ENCODE measurements at regions not wholly inside any gene's neighbourhood (a gene's known extent, or its start where the extent isn't known, plus 50 kb on each side); places are given as distances from the start of the nearest gene placed in this dataset.
"Not testable (repeated sequence)": the region's sequence is repeated elsewhere in the genome, so short reads cannot be mapped to it uniquely, and the experiment has no call there.

DNA sequence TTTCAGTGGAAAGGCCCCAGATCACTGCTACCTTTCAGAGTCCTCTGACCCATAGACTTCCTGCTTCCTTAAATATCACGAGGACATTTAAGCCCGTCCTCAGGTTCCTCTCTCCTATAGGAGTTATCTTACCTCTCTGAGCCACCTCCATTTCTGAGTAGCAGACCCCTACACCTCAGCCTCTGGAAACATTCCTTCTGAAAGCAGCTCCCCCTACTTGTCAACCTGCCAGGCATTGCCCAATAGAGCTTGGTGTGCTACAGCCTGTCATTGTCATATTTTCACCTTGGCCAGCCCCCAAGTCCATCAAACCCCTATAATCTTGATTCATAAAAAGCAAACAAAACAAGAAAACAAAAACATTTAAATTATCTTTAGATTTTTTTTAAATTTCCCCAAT, 717.9 kb upstream of the SLC8A1 start:
- DNase-seq (ENCODE audit: low read depth), result no peak

DNA sequence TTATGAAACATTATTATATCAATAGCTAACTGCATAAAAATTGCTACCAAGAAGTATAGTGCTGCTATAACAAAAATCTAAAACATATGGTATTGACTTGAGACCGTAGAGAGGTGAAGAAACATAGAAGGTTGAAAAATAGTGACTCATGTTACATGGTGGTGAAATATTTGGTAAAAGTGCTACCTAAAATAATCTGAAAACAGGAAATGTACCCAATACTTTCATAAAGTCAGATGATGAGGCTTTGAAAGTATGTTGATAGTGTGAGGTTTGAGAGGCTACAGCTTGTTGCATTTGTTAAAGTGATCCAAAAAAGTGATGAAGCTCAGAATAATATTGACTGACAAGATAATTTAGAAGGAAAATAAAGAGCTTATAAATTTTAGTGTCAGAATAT, 718.7 kb upstream of the SLC8A1 start:
- no peak for DNase-seq (ENCODE audit: low read depth)

GRCh38 chr2:41180387-41180786, 728.5 kb upstream of the SLC8A1 start:
- DNase-seq (ENCODE audit: low read depth), result no peak

GRCh38 chr2:41182961-41183360, 731.1 kb upstream of the SLC8A1 start:
- DNase-seq (ENCODE audit: low read depth), result no peak

DNA sequence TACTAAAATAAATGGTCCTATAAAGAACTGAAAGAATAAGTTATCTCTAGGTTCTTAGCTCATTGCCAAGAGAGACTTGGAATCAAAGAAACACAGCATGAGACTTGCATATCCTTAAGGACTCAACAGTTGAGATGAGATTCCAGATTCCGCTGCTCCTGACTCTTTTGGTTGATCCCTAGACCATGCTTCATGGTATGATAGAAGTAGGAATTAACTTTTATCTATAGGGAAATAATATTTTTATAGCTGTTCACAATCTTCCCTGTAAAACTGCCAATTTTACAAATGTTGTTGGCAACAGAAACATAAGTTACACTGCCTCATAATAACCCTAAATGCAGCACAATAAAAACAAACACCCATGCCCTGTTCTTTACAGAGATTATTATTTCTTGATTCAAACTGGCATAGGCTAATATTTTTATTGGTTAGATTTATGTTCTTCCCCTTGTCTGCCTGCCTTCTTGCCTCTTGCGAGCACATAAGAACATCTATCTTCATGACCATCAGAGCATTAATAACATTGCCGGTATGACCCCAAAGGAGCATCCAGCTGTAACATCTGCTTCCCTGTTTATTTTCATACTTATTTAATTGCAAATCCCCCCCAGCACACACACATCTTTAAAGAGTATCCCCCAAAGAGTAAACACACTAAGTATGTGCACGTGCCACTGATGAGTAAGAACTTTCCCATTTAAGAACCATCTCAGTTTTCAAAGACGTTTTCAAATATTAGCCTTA, 735.7 kb upstream of the SLC8A1 start:
- DNase-seq (ENCODE audit: low read depth), result no peak

DNA sequence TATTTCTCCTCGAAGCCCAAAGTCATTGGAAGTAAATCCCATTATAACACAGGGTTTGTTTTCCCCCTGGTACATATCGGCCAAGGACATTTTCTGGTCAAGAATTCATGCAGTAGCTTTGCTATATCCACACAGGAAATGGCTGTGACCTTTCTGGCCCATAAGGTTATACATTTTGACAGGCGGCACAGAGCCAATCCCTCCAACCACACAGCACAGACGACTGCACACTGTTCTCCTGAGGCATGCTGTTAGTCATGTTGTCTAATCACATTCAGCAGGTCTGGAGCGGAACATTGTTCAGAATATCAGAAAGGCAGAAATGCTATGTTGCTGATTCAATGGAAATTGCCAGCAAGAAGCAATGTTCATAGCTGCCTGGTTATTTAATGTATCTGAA, 742.3 kb upstream of the SLC8A1 start:
- no peak for DNase-seq (ENCODE audit: low read depth)

GRCh38 chr2:41197781-41198180, 745.9 kb upstream of the SLC8A1 start:
- no peak for DNase-seq (ENCODE audit: low read depth)

DNA sequence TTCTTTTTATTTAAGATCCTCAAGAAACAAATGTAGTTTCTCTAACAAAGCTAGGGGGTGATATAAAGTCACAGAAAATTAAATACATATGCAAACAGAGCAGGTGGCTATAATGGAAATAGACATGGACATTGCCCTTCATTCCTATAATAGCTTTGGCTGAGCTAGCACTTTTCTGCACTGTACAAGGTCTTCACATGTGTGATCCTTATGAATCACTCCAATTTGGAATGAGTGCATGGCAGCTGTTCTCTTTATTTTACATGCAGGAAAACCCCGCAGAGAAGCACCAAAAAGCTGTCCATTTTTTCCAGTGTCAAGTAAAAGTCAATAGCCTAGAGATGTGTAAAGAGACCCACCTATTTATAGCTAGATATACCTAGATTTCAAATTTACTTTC, 747.4 kb upstream of the SLC8A1 start:
- no peak for DNase-seq (ENCODE audit: low read depth)

- DNase-seq (ENCODE audit: low read depth), result no peak
These were observed 752.4 kb upstream of the SLC8A1 start for GRCh38 chr2:41204315-41204714.

GRCh38 chr2:41206004-41206403, 754.1 kb upstream of the SLC8A1 start:
- DNase-seq (ENCODE audit: low read depth), result no peak

- no peak for DNase-seq (ENCODE audit: low read depth)
These were observed 755.7 kb upstream of the SLC8A1 start for GRCh38 chr2:41207578-41207977.

DNA sequence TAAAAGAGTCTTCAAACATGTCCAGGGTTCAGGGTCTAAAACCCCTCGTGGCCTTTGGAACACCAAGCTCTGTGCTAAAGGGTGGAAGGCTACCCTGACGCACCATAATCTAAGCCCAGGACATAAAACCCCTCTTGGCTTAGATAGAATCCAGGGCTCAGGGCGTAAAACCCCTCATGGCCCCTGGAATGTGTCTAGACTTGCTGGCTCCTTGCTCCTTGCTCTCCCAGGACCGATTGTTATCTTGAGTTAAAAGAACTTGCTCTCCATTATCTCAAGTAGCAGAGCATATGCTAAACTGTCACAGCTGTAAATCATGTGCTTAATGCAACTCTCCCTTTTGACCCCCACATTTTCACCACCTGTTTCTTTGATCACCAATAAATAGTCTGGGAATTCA, 758.1 kb upstream of the SLC8A1 start:
- DNase-seq (ENCODE audit: low read depth), result not testable (repeated sequence)

DNA sequence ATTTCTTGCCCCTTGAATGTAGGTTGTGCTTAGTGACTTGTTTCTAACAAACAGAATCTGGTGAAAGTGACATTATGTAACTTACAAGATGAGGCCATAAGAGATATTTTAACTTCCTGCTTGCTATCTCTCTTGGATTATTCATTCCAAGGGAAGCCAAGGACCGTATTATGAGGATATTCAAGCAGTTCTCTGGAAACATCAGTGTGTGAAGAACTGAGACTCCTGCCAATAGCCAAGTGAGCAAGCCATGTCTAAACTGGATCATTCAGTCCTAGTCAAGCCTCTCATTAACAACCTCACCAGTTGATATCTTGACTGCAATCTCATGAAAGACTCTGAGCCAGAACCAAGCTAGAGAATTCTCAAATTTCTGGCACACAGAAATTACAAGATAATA, 765.1 kb upstream of the SLC8A1 start:
- no peak for DNase-seq (ENCODE audit: low read depth)

GRCh38 chr2:41222593-41222992, 770.7 kb upstream of the SLC8A1 start:
- no peak for DNase-seq (ENCODE audit: low read depth)

- no peak for DNase-seq (ENCODE audit: low read depth)
These were observed 782.2 kb upstream of the SLC8A1 start for GRCh38 chr2:41234093-41234492.

DNA sequence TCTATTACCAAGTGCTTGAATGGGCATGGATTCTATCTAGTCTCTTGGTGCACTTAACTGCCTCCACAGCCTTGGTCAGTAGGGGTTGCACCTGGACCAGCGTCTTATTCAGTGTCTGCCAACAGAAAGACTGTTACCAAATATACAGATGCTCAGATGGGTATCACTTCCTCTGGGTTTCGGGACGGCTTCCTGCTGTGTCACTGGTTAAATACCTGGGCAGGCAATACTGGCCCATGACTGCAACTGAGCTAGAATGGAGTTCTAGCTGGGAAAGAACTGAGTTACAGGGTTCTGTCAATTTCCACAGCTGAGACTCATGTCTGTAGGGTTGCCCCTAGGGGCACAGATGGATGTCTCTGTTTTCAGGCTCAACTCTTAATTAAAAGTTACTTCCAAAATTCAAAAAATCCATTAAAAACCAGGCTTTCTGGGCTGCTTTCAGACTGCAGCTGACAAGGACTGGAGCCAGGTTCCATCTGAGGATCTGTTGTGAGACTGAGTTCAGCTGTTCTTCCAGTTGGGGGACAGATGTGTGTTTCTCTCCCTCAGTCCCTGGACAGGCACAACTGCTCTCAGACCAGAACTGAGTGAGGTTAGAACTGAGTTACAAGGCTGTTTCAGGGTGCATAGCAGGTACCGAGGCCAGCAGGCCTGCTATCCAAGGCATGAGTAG, 789.6 kb upstream of the SLC8A1 start:
- no peak for DNase-seq (ENCODE audit: low read depth)

DNA sequence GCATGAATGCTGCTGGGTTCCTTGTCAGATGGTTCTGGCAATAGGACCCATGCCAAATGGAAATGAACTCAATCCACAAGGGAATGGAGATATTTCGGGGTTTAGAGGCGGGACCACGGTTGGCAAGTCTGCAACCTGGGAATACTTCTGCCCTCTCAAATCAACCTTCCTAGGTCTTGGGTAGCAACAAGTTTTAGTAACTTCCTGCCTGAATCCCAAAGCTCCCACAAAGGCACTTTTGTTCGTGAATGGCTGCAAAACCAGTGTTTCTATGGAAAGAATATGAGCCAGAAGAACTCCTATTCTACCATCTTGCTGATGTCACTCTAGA, 790.1 kb upstream of the SLC8A1 start:
- no peak for DNase-seq (ENCODE audit: low read depth)

- no peak for DNase-seq (ENCODE audit: low read depth)
These were observed 779.7 kb upstream of the PKDCC start for GRCh38 chr2:41267929-41268659.

DNA sequence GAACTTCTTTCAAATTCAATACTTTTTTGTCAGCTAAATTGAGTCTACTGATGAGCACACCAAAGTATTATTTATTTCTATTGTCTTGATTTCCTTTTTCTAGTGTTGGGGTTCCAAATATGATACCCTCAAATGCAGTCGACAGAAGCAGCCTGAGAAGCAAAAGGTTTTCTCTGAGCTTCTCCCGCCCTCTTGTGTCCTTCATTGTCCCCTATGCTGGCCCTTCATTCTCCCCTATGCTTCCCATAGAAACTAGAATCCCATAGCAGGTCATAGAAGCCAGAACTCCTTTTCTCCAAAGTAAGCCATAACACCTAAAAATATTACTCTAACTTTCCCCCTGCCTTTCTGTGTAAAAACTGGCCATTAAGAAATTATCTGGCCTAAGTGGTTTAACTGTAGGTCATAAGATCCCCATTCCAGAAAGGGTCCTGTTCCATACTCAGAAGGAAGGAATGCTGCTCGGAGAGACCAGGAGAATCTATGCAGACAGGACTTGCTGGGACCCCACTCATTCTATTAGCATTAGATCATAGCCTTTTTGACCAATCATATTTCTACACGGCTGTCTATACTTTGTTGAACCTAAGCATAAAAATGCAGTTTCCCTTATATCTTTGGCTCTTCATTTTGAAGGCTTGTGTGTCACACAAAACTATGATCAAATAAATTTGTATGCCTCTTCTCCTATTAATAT, 764.6 kb upstream of the PKDCC start:
- no peak for DNase-seq (ENCODE audit: low read depth)

- no peak for DNase-seq (ENCODE audit: low read depth)
These were observed 754.3 kb upstream of the PKDCC start for GRCh38 chr2:41293491-41293890.

DNA sequence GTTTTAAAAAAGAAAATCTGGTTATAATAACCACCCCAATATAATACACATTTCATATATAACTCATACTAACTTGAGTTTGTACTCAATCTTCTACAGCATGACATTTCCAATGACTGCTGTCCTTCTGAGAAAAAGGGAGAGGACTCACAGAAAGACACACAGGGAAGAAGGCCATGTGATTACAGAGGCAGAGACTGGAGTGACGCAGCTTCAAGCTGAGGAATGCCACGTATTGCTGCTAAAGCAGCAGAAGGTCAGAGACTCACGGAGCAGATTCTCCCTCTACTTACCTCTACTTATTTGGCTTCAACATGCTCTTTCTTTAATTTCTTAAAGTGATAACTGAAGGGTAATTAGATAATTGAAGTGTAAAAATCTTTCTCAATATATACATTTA, 753.5 kb upstream of the PKDCC start:
- no peak for DNase-seq (ENCODE audit: low read depth)

- DNase-seq (ENCODE audit: low read depth), result no peak
These were observed 734.7 kb upstream of the PKDCC start for GRCh38 chr2:41313082-41313481.
